HepG2 (cell line): ENCODE measurements at regions not wholly inside any gene's neighbourhood (a gene's known extent, or its start where the extent isn't known, plus 50 kb on each side); places are given as distances from the start of the nearest gene placed in this dataset.

Source experiments
- ATAC-seq: fragments of 200-7000 bp; cut with Tn5 transposase; 3 replicates; pipeline ENCODE4 v1.9.1; 2020; ENCODE audit warnings: mild to moderate bottlenecking, moderate library complexity
- BruUV-seq: library from RNA; stranded (reverse); fragments of 400-500 nt; replicated peaks from 2 replicates; lab custom pipeline; 2021; lab: Mats Ljungman, UMichigan
- CTCF ChIA-PET: fragments of 300-600 bp; formaldehyde crosslinking; extraction: SDS; loops from one replicate; lab custom pipeline; 2021; ENCODE audit warnings: low total read pairs, inconsistent platforms, low intra/inter-chr PET ratio; lab: Yijun Ruan, JAX
- POLR2A ChIA-PET: fragments of 350-600 bp; sonication (Branson Sonifier 250); formaldehyde crosslinking; loops from one replicate; lab custom pipeline; 2020; ENCODE audit warnings: antibody characterized with exemption, inconsistent platforms; lab: Yijun Ruan, JAX
- DNase-seq: peaks from one replicate; pipeline ENCODE4 v3.0.0-alpha.2; 2015; ENCODE audit warnings: low spot score
- FAIRE-seq: peaks from 3 replicates; lab custom pipeline; 2011; peaks lifted over from hg19 to GRCh38; lab: Jason Lieb, UNC
- H2AFZ ChIP-seq: one replicate; pipeline ENCODE4 v1.6.1; 2011; ENCODE audit warnings: low read length, inconsistent platforms
- H3K27ac ChIP-seq: fragments of 300-600 bp; 3 replicates; pipeline ENCODE4 v1.8.0; 2011; ENCODE audit warnings: mixed run types, mild to moderate bottlenecking, mixed read lengths, low read length, inconsistent platforms; ENCODE audit not compliant: insufficient read depth; ENCODE audit errors: extremely low read length
- H3K27me3 ChIP-seq, 2 experiments: fragments of 200-600 bp in 1 of 2; 2 replicates in 1 of 2; 3 replicates in 1 of 2; pipeline versions ENCODE4 v1.6.0 to v1.8.0; 2011; ENCODE audit warnings: low read length in 2 of 2, mild to moderate bottlenecking in 2 of 2, moderate library complexity in 2 of 2, inconsistent platforms in 1 of 2; ENCODE audit not compliant: insufficient read depth in 2 of 2, control insufficient read depth in 1 of 2
- H3K36me3 ChIP-seq, 2 experiments: fragments of 200-600 bp in 1 of 2; replicated peaks in 1 of 2; 2 replicates in 1 of 2; 3 replicates in 1 of 2; pipeline versions ENCODE4 v1.5.1 to v1.8.0; 2011; ENCODE audit warnings: low read length in 2 of 2, inconsistent platforms in 1 of 2; ENCODE audit not compliant: insufficient read depth in 2 of 2, control insufficient read depth in 1 of 2
- H3K4me1 ChIP-seq: 2 replicates; pipeline ENCODE4 v1.5.1; 2012; ENCODE audit warnings: low read length, inconsistent platforms; ENCODE audit not compliant: insufficient read depth
- H3K4me2 ChIP-seq: 2 replicates; pipeline ENCODE4 v1.6.0; 2011; ENCODE audit warnings: low read depth, low read length, inconsistent platforms
- H3K4me3 ChIP-seq, 3 experiments: fragments of 200-600 bp in 1 of 3; sonication (generic), shearing (Covaris generic) in 1 of 3; replicated peaks in 1 of 3; 2 replicates each; pipeline ENCODE4 v1.5.1; 2011 to 2016; ENCODE audit warnings: low read length in 3 of 3, inconsistent platforms in 2 of 3, low read depth in 2 of 3, mild to moderate bottlenecking in 2 of 3, control low read depth in 1 of 3, mixed read lengths in 1 of 3; ENCODE audit not compliant: insufficient read depth in 1 of 3
- H3K79me2 ChIP-seq: one replicate; pipeline ENCODE4 v1.6.1; 2011; ENCODE audit warnings: low read length, inconsistent platforms; ENCODE audit not compliant: insufficient read depth
- H3K9ac ChIP-seq: 2 replicates; pipeline ENCODE4 v1.6.0; 2011; ENCODE audit warnings: mild to moderate bottlenecking, low read depth, low read length, inconsistent platforms; ENCODE audit not compliant: insufficient read depth
- H3K9me3 ChIP-seq: 2 replicates; pipeline ENCODE4 v1.5.1; 2012; ENCODE audit warnings: mild to moderate bottlenecking, low read length
- H4K20me1 ChIP-seq: 2 replicates; pipeline ENCODE4 v1.6.0; 2011; ENCODE audit warnings: inconsistent platforms, mild to moderate bottlenecking, low read length, moderate library complexity; ENCODE audit not compliant: insufficient read depth
- ARID4A ChIP-seq: sonication (generic); formaldehyde crosslinking; IDR thresholded peaks from 2 replicates; pipeline ENCODE4 v1.5.0; 2020; ENCODE audit warnings: mild to moderate bottlenecking, missing genetic modification reagents, borderline replicate concordance
- E2F5 ChIP-seq: sonication (generic); formaldehyde crosslinking; conservative IDR thresholded peaks from 2 replicates; pipeline ENCODE4 v1.4.0; 2020; ENCODE audit warnings: missing genetic modification reagents
- HCFC1 ChIP-seq: fragments of 150-350 bp; IDR thresholded peaks from 2 replicates; pipeline ENCODE4 v1.6.1; 2014; ENCODE audit warnings: low read depth, low read length
- RNF219 ChIP-seq: sonication (generic); formaldehyde crosslinking; IDR thresholded peaks from 2 replicates; pipeline ENCODE4 v1.5.0; 2020; ENCODE audit warnings: mild to moderate bottlenecking, missing genetic modification reagents
- TBX3 ChIP-seq: fragments of 450-650 bp; IDR thresholded peaks from 2 replicates; pipeline ENCODE4 v1.6.1; 2017; ENCODE audit warnings: antibody characterized with exemption, mild to moderate bottlenecking, inconsistent platforms, borderline replicate concordance
- ZFP82 ChIP-seq: sonication (generic); formaldehyde crosslinking; IDR thresholded peaks from 2 replicates; pipeline ENCODE4 v1.5.1; 2020; ENCODE audit warnings: mild to moderate bottlenecking, missing genetic modification reagents, borderline replicate concordance
- ZNF597 ChIP-seq: sonication (generic); formaldehyde crosslinking; IDR thresholded peaks from 2 replicates; pipeline ENCODE4 v1.5.0; 2020; ENCODE audit warnings: missing genetic modification reagents
- ZZZ3 ChIP-seq: sonication (generic); formaldehyde crosslinking; IDR thresholded peaks from 2 replicates; pipeline ENCODE4 v1.4.0; 2020; ENCODE audit warnings: missing genetic modification reagents, mild to moderate bottlenecking, borderline replicate concordance
- whole genome bisulfite sequencing: methylation state at CpG from one replicate; pipeline ENCODE4 v1.1.6; 2017; ENCODE audit warnings: low lambda C conversion rate; 5-methylcytosine and 5-hydroxymethylcytosine counted together
- in situ Hi-C: cut with HindIII; loops from 2 replicates; pipeline ENCODE4 v1.10.0; 2017; ENCODE audit warnings: low pct_unique_long_range_greater_than_20kb; ENCODE audit not compliant: extremely low pct_ligation_motif_present
- intact Hi-C: fragments of 100-400 bp; cut with micrococcal nuclease; formaldehyde crosslinking; loops from one replicate; pipeline ENCODE4 v1.10.0; 2022; ENCODE audit not compliant: unreplicated experiment

- CTCF ChIA-PET = no interaction called here
- in situ Hi-C loops = loop anchor here (5.0 kb wide), 2 partner anchors 443 to 713 kb away; no protein-coding TSS in a partner anchor
Measured at GRCh38 chr14:101625336-101626097, 64.2 kb downstream of the DIO3 start.

More at GRCh38 chr14:101625336-101626097, 64.2 kb downstream of the DIO3 start:
- H3K4me1 ChIP-seq = peaks cover 15% of the 10 kb centered on the region
- POLR2A ChIA-PET = no interaction called here
- BruUV-seq = no TSS peak
- TF ChIP-seq ZFP82 (CRISPR knock-in tag) (no peak), ZZZ3 (no peak), RNF219 (no peak), E2F5 (no peak), ARID4A (CRISPR knock-in tag) (no peak), TBX3 (no peak), HCFC1 (no peak), ZNF597 (no peak)
- no peak overlapping the region for H3K4me2 ChIP-seq
- H3K27ac ChIP-seq = no peak overlapping the region
- no peaks in the 10 kb centered on the region for H3K36me3 ChIP-seq
- no peaks in the 10 kb centered on the region for H3K9me3 ChIP-seq
- no peak overlapping the region for H3K4me3 ChIP-seq
- no peak for DNase-seq
- WGBS = 80% methylated on average over 1 of the region's 1 CpG
- no peak overlapping the region for H3K9ac ChIP-seq
- no peaks in the 10 kb centered on the region for H4K20me1 ChIP-seq
- H3K79me2 ChIP-seq = no peaks in the 10 kb centered on the region
- no peak overlapping the region for H2AFZ ChIP-seq
- peaks cover 1 to 20% of the 10 kb centered on the region in 2 experiments; a peak in 2 of 5 replicates for H3K27me3 ChIP-seq
- intact Hi-C loops = loop anchor here (5.0 kb wide), 1 partner anchor 388 kb away; no protein-coding TSS in a partner anchor
- no peak for ATAC-seq
- FAIRE-seq = no peak
